NOMO-1 (cell line): ENCODE measurements at regions not wholly inside any gene's neighbourhood (a gene's known extent, or its start where the extent isn't known, plus 50 kb on each side); places are given as distances from the start of the nearest gene placed in this dataset.

Experiments
- DNase-seq, 2 experiments: peaks; one replicate each; lab custom pipeline; 2025; ENCODE audit not compliant: unreplicated experiment in 2 of 2; lab: John Stamatoyannopoulos, UW

DNA sequence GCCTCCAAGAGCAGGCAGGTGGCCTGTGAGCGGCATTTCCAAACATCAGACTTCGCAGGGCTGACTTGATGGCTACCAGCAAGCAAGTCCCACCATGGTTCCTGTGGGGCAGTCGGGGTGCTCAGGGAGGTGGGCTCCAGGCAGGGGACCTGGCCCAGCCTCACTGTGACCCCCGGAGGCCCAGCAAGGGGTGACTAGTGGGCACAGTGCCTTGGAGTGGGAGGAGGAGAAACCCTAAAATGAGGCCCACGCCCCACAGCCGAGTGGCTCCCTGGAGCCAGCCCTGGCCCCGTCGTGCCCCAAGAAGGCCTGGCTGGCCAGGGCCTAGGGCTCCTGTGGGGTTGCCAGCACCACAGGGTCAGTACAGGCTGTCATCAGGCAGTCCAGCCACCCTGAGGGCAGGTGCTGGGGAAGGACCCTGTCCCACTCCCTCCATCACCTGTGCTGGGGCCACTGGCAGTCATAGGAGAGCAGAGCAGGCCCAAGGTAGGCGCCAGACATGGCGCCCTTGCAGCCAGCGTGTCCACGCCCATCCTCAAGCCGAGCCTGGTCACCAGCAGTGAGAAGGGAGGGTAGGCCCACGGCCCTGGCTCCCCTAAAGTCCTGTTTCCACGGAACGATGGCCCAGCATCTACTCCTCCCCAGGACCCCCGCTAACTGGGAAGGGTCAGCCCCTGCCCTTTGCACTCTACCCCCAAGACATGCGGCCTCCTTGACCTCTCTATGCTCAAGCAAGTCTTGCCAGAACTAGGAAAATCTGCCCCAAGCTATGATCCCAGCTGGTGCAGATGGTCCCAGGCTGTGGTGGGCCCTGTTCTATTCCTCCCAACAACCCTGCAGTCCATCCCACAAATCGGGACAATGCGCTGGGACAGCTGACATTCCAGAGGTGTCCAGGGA is 144.2 kb upstream of the C14orf180 start:
- DNase-seq: no peak

DNA sequence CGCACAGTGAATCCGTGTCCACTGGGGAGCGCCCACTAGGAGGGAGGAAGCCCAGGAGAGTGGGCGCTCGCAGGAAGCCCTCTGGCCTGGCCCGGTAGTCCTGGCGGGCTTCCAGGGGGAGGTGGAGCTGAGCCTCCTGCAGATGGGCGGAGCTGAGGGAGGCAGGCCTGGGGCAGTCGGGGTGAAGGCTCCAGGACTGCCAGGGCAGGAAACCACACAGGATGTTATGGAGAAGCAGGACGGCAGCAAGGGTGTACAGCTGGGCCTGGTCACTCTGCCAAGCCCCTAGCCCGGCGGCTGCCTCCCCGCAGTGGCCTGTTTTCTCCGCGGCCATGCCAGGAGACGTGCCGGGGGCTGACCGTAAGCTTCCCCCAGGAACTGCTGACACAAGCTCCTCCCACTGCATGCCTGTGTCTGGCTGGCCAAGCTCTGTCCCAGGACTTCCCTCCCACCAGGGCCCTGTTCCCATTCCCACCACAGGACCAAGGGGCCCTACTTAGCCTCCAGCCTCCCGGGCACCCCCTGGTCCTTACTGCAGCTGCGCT is 143.4 kb upstream of the C14orf180 start:
- DNase-seq: no peak

GRCh38 chr14:104436741-104437701 is 142.5 kb upstream of the C14orf180 start:
- DNase-seq: no peak

DNA sequence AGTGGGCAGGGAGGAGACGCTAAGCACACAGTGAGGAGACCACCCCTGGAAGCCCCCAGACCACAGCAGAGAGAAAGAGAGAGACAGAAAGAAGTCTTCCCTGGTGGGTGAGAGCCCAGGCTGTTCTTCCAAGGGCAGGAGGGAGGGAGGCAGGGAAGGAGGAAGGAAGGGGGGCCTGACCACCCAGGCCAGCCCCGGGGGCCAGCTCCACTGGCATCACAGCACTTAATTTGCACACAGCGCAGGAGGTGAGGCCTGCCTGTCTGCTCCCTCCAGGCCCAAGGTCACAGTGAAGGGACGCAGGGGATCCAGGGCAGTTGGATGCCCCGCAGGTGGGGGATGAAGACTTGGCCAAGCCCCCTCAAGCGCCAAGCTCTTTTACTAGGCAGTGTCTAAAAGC is 141.9 kb upstream of the C14orf180 start:
- no peak for DNase-seq

DNA sequence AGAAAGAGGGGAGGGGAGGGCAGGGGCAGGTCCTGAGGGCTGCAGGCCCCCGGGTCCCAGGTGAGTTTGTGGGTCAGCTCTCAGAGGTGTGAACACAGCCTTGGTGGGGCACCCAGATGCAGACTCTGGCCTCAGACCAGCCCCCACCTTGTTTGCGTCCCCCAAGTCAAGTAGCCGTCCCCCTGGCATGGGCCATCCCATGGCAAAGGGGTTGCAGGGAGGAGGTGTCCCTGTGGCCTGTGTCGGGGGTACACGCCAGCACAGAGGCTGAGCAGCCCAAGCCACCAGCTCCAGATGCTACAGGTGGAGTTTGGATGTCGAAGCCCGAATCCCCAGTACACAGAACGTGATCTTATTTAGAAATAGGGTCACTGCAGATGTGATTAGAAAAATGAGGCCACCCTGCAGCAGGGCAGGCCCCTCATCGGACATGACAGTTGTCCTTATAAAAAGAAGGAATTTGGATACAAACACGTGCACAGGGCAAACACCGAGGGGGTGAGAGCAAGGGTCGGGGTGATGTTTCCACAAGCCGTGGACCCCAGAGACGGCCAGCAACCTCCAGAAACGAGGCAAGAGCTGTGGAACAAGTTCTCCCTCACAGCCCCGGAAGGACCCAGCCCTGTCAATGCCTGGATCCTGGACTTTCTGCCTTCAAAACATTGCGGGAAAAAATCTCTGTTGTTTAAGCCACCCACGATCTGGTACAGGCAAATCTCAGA is 141.2 kb upstream of the C14orf180 start:
- no peak for DNase-seq

- DNase-seq: no peak
Observed at GRCh38 chr14:104439625-104440024, 139.9 kb upstream of the C14orf180 start.

- no peak for DNase-seq
Observed at GRCh38 chr14:104440297-104440956, 139.1 kb upstream of the C14orf180 start.

DNA sequence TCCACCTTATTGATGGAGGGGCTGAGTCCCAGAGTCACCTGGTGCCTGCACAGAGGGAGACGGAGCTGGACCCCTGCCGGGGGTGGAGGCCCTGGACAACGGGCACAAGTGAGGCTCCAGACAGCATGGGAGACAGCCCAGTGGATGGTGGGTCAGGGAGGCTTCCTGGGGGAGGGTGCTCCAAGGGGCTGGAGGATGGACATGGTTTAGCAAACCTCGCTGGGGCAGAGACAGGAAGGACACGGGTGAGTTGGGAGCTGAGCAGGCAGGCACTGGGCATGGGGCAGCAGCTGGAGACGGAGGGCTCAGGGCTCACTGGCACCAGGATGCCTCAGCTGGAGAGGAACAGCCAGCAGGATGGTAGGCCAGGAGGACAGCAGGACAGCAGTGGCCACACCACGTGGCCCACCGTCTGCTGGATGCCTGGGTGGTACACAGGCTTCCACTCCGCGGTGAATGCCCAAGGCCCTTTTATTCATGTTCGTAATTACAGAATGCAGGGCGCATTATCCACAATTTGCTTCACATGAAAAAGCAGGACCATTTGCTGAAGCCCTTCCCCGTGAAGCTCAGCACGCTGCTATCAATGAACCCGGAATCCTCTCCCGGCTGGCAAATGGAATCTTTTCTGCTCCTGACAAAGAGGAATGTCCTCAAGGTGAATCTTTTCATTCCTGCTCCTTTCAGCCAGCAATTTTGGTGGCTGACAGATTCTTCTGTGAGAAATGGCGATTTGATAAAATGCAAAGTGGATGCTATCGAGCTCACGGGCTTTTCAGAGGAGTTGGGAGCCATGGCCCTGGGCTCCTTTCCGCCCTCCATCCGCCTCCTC is 138.1 kb upstream of the C14orf180 start:
- no peak for DNase-seq

- no peak for DNase-seq
Observed at GRCh38 chr14:104442107-104442551, 137.4 kb upstream of the C14orf180 start.

GRCh38 chr14:104442631-104443390 is 136.8 kb upstream of the C14orf180 start:
- no peak for DNase-seq

DNA sequence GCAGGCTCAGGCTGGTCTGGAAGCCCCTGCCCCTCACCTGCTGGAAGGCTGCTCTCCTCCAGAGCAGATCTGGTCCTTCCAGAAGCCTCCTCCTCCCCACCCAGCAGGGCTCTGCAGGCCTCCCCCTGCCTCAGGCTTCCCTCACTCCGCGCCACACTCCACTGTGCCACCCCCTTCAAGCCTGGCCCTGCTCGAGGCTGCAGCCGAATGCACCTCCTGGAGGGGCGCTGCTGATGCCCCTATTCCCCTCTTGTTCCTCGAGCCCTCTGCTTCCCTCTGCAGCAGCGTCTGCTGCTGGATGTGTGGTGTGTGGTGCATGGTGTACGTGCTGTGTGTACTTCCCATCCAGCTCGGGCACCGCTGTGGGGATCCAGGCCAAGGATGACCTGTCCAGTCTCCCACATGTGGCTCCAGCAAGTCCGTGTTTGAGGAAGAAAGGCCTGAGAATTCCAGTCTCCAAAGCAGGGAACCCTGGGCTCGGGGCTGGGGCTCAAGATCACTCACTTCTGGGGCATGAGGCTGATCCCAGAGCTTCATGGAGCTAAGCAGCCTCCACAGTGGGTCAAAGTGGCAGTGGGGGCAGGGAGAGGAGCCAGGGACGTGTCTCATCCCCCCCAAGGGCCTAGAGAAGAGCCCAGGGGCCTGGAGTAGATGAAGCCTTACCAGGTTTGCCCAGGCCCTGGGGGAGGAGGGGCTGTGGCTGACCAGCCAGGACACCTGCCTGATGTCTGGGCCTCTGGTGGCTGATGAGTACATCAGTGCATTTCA is 136.0 kb upstream of the C14orf180 start:
- DNase-seq: no peak

DNA sequence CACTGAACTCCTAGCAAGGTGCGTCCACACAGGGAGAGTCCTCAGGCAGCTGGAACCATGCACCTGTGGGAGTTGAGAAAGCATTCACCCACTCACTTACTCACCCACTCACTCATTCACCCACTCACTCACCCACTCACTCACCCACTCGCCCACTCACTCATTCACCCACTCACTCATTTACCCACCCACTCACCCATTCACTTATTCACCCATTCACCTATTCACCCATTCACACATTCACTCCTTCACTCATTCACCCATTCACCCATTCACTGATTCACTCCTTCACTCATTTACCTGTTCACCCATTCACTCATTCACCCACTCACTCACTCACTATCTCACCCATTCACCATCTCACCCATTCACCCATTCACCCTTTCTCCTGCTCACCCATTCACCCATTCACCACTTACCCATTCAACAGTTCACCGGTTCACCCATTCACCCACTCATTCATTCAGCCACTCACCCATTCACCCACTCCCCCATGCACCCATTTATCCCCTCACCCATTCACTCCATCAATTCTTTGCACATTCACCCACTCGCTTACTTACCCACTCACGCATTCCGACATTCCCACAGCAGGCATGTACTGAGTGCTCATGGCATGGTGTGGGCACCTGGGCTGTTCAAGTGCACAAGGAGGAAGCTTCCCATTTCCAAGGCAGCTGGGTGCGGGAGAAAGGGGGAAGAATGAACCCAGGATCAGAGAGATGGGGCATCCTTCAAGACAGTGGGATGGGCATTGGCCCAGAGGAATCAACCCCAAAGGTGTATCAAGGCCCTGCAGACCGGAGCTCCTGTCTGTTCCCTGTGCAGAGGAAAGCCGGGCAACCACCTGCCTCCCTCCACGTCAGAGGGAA is 135.2 kb upstream of the C14orf180 start:
- no peak for DNase-seq

- no peak for DNase-seq
Observed at GRCh38 chr14:104445086-104445485, 134.5 kb upstream of the C14orf180 start.

- no peak for DNase-seq
Observed at GRCh38 chr14:104445832-104446381, 133.7 kb upstream of the C14orf180 start.

DNA sequence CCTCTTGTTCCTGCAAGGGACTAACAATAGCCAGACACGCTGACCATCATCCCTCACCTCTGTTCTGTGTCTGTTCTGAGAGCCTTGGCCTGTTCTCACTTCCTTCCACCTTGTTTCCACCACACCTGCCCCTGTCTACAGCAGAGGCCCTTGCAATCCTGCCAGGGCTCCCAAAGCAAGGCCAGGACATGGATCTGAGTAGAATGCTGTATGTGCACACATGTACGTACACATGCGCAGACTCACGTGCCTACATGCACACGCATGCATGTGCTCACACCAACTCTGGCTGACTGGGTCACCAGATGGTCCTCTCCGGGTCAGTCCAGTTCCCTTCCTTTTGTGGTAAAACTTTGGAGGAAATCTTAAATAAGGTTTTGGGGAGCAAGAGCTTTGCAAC is 133.0 kb upstream of the C14orf180 start:
- no peak for DNase-seq

DNA sequence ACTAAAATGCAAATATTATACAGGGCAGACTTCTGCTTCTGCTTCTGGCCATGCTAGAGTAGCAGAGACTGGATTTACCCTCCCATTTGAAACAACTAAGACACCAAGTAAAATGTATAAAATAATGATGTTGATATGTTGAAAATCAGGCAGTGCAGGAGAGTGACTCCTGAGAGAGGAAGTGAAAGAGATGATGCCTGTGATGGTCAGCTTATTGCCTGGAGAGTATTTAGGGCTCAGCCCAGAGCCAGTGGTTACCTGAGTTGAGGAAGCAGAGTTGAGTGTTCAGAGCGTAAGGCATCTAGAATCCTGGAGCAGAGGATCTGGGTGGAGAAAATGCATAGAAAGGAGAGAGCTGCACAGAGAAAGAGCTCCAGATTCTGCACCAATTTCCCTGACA is 131.8 kb upstream of the C14orf180 start:
- DNase-seq: peak in 1 of 2 experiments; percentile 3
